ENCODE measurements at regions not wholly inside any gene's neighbourhood (a gene's known extent, or its start where the extent isn't known, plus 50 kb on each side); places are given as distances from the start of the nearest gene placed in this dataset.
A peak's percentile ranks its signal among the peaks of the same experiment; 100 is the strongest.
"Not testable (repeated sequence)": the region's sequence is repeated elsewhere in the genome, so short reads cannot be mapped to it uniquely, and the experiment has no call there.

DNA sequence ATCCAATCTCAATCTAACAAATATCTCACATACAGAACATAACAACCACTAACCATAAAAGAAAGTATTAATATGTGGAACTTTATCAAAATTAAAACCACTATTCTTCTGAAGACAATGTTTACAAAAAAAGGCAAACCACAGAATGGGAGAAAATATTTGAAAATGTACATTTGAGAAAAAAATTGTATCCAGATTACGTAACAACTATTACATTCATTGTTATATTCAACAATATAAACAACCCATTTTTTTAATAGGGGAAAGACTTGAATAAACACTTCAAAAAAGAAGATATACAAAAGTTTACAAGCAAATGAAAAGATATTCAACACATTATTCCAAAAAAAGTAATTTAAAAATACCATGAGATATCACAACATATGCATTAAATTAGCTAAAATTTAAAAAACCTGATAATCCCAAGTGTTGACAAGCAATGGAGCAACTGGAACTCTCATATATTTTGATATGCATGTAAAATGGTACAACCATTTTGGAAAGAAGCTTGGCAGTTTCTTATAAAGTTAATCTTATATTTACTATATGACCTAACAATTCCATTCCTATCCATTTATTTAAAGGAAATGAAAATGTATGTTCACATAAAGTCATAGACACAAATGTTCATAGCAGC is 124.3 kb upstream of the CDYL start:
- DNase-seq = no peak

DNA sequence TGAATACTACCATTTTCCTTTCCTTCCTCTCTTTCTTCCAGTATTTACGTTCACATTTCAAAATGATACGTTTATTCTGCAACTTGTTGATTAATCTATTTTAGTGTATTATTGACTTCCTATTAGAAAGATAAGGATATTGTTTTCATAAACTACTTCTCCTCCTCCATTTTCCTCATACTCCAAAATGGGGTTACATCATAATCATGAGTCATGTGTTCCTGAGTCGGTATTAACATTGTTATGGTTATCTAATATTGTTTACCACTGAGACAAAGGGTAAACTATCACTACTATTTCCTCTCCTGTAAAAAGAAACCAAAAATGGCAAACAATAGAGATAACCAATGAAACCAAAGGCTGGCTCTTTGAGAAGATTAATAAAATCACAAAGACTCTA is 126.5 kb upstream of the CDYL start:
- DNase-seq = no peak

DNA sequence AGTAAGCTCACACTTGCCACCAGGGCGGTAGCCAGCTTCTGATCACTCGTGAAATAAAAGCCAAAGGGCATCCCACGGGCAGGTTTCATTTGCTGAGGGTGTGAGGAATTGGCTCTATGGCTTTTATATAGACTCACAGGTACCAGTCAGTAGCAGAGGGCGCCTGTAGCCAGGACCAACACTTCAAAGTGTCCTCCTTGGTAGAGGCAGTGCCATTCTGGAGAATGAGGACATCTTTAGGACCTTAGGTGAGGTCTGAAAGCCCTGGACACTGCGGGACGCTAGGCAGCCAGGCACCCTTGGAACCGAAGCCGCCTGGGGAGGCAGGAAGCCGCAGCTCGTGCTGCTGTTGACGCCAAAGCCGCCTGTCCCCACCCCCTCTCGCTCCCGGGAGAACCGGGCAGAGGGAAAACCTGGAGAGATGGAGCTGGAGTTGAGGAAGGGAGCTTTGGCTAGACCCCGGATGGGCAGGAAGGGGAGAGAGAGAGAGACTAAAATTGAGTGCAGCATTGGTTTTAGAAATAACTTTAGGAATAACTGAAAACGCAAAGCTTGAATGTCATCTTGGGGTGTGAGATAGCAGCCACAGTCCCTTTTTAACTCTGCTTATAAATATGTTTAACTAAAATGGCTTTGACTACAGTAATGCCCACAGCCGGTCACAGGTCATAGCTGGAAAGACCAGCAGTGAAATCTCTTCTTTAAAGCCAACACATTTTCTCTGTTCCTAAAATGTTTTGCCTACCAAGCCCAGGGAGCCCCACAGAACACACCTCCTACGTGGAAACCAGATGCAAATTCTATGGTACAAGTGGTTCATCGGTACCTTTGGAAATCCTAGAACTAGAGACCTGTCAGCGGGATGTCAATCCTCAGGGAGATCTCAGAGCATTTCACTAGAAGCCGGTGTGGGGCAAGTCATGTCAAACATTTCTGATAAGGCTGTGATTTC is 128.5 kb upstream of the CDYL start:
- DNase-seq = no peak

DNA sequence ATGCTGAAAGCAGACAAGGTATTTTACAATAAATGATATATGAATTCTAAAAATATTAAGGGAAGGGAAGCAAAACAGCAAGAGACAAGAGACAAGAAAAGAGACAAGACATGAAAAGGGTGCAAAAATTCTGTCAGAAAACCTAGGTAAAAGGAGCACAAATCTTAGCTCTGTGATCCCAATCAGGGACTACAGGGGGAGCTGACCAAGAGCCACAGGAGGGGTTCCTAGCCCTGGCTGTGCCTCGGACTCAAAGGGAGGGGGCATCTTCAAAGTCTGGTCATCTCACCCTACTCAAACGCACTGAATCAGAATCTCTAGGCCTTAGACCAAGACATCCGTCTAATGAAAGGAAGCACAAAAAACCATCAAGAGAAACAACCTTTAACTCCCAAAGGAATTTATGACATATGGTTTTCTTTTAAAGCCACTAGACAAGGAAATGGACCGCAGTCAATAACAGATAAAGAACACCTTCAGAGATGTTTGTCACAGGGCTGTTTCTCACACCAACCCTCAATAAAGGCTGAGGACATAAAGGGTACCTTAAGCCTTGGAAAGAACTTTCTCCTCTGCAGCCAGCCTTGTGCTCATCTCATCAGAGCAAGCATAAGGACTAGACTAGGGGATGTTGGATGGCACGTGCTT is 130.4 kb upstream of the CDYL start:
- DNase-seq = no peak

DNA sequence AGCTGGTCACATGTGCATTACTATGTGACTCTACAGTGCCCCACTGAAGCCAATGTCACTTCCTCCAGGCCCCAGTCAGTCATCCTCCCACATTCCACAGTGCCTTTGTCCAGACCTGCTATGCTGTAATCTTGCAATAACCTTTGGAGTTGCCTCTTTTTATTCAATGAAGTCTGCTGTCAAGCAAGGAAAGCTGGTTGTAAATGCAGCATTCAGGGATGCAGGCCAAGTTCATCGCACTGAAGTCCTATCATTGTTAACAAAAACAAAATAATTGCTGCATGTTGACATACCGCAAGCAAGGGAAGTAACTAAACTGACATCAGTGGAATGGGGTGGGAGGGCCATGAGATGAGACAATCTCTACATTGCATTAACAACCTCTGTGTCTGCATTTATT is 131.2 kb upstream of the CDYL start:
- no peak for DNase-seq

DNA sequence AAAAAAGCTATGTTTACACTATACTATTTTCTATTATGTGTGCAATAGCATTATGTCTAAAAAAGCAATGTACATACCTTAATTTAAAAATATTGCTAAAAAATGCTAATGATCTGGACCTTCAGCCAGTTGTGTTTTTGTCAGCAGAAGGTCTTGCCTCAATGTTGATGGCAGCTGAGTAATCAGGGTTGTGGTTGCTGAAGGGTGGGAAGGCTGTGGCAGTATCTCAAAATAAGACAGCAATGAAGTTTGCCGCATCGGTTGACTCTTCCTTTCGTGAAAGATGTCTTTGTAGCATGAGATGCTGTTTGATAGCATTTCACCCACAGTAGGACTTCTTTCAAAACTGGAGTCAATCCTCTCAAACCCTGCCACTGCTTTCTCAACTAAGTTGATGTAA is 134.7 kb upstream of the CDYL start:
- no peak for DNase-seq

DNA sequence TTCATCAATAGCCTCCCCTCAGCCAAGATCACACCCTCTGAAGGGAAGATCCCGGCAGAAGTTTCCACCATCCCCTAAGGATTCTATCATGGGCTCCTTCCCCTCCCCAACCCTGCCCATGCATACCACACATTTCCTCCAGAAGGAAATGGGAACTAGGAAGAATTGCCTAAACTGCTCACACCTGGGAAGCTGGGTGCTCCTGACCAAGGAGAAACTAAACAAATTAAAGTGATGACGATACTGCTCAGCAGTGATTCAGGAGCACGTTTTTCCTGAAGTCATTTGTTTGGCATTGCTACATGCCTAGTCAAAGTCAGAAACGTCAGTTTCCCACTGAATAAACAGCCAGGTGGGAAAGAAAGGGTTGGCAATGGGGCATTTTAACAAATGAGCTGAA is 136.1 kb upstream of the CDYL start:
- DNase-seq = no peak

DNA sequence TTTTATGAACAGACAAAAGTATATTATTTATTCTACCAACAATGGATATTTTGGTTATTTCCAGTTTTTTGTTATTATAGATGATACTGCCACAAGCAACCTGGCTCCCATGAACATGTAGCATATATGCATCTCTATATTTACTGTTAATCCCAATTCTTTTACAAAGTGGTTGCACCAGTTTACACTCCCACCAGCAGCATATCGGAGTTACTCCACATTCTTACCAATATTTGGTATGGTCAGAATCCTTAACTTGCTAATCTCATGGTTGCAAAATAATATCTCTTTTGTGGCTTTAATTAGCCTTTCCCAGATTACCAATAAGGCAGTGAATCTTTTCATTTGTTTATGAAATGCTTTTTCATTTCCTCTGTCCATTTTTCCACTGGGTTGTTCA is 137.6 kb upstream of the CDYL start:
- no peak for DNase-seq

DNA sequence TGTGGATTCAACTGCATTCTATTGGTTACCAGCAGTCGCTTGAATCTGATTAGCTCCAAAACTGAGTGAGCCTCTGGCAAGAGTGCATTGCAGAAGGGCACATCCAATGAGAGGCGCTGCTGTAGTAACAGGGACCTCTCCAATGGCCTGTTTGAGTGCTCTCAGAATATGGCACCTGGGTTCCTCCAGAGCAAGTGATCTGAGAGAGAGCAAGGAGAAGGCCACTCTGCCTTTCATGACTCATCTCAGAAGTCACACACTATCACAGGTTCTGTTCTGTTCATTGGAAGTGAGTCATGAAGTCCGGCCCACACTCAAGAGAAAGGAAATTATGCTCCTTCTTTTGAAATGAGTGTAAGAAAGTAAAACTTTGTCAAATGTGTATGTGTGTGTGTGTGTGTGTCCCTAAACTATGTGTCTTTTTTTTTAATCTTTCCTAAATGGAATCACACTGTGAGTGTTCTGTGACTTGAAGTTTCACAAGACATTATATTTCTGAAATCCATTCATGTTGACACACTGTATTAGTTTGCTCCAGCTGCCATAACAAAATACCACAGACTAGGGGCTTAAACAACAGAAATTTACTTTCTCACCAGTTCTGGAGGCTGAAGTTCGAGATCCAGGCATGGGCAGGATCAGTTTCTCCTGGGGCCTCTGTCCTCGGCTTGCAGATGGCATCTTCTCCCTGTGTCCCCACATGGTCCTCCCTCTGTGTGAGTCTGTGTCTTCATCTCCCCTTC is 138.3 kb upstream of the CDYL start:
- DNase-seq = peak; percentile 64

DNA sequence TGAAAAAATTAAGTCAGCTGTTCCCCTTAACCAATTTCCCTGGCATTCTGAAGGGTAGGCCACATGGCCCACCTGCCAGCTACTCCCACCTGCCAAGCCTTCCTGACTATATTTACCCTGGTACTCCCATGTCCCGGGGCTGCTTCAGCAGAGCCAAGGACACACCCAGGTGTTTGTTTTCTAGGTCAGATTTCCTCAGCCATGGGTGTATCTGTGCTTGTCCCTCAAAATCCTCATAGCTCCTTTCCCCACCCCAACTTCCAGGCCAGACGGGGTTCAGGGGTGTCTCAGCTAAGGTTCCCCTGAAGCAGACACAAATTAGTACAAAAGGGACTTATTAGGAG is 139.4 kb upstream of the CDYL start:
- no peak for DNase-seq

DNA sequence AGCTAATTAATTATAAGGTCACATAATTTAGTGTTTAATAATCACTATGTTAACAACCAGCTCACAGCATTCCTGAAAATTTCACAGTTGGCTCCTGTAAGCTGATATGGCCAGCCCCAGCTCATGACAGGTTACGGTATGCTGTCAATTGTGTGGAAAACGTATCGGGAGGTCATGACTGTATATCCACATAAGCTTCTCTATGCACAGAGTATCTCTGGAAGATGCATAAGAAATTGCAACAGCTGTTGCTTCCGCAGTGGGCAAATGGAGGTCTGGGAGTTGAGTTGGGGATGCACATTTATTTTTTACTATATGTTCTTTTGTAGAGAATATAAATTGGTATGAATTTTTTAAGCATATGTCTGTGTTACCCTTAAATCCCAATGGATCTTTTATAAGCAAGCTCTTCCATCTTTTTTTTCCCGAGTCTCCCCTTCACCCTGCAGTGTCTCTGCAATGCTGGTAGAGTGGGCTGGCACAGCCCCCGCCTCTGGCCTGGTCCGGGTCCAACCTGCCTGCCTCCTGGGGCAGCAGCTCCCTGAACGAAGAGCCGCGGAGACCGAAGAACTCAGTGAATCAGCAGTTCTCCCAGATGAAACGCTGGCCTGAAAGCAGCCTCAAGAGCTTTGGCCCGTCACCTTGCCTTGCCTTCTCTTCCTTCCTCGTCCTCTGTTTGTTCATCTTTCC is 139.9 kb upstream of the CDYL start:
- DNase-seq = no peak

DNA sequence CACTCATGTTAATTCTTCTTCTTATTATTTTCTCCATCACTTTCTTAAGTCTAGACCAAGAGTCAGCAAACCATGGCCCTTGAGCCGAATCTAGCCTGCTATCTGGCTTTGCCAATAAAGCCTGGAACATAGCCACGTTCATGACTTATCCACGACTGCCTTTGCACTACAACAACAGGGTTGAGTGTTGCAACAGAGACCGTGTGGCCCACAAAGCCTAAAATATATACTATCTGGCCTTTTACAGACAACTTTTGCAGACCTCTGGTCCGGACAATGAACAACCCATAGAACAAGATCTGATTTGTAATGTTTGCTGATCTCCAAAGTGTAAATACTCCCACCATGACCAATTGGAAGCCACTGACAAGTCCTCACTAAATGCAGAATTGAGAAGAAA is 140.5 kb upstream of the CDYL start:
- DNase-seq = no peak

DNA sequence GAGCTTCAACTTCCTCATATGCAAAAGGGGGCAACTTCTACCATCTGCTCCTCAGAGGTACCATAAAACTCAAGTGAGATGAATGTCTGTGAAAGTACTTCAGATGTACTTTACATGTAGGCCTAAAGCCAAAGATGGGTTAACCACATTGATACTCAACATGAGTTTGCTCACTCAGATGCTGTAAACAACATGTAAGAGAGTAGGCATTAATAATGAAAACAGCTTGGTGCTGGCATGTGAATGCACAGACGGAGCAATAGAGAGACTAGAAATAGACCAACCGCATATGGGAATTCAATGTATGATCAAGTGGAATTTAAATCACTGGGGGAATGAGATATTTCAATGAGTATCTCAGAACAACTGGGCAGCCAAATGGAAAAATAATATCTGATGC is 143.8 kb upstream of the CDYL start:
- DNase-seq = no peak

DNA sequence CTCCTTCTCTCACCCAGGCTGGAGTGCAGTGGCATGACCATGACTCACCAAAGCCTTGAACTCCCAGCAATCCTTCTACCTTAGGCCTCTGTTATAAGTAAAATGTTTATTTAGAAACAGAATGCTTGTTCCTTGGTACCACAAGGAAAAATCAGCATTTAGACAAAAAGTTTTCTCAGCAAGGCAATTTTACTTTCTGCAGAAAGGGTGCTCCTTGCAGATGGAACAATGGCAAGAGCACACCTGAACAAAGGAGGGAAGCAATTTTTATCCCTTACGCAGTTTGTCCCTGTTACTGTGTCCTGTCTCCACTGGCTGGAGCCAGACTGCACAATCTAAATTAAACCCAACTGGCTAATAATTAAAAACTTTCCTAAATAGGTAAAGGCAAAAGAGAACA is 146.4 kb upstream of the CDYL start:
- DNase-seq = not testable (repeated sequence)

DNA sequence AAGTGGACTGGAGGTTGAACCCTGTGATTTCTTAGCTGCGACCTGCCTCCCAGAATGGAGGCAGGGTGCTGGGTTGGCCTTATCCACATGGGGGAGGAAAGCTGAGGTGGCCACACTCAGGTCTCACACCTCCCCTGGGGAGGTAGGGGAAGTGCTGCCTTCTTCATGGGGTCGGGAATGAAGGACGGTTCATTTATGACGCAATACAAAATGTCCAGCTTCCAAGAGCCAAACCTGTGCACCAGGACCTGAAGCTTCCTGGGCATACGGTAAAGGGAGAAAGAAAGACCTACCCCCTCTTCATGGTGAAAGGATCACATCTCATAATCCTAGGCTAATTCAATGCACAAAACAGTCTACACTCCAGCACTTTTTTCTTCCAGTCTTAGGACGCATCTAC is 150.6 kb upstream of the CDYL start:
- DNase-seq = no peak

DNA sequence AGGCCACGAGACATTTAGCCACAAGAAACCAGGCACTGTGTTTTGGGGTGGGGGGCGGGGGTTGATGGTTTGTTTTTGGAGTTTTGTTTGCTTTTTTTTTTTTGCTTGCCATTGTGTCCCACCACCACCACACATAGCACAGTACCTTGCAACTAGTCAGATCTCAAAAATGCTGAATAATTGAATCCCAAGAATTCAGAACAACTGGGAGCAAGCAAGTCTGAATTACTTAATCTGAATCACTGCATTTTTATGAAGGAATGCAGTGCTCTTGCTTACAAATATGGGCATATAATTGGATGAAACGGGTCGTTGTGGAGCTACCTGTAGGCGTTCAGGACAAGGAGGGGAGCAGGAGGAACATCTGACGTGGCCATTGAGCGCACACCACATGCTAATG is 151.5 kb upstream of the CDYL start:
- DNase-seq = no peak

DNA sequence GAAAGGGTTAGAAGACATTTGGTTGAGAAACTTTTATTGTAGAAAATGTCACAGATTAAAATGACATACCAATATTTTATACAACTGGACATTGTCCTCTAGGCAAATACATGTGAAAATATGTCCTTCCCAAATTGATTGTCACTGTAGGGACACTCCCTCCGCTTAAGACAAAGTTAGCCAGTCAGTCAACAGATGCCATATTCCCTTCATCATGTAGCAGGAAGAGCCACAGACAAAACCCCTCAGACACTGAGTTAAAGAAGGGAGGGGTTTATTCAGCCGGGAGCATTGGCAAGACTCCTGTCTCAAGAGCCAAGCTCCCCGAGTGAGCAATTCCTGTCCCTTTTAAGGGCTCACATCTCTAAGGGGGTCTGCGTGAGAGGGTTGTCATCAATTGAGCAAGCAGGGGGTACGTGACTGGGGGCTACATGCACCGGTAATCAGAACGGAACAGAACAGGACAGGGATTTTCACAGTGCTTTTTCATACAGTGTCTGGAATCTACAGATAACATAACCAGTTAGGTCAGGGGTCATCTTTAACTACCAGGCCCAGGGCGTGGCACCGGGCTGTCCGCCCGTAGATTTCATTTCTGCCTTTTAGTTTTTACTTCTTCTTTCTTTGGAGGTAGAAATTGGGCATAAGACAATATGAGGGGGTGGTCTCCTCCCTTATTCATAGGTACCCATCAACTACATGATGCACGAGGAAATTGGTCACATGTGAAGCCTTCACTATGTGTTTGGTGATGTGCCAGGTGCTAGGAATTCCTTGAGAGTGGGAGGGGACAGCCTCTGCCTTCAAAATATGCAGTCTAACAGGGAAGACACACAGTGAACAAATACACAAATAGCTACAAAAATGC is 155.7 kb upstream of the CDYL start:
- no peak for DNase-seq

DNA sequence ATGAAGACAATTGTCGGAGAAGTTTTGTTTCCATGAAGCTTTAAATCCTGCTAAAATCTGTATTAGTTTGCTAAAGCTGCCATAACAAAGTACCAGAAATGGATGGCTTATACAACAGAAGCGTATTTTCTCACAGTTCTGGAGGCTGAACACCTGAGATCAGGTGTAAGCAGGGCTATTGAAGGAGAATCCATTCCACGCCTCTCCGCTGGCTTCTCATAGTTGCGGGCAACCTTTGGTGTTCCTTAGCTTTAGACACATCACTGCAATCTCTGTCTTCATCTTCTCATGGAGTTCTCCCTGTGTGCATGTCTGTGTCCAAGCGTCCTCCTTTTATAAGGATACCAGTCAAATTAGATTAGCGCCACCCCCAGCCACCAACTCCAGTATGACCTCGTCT is 159.9 kb upstream of the CDYL start:
- DNase-seq = no peak

DNA sequence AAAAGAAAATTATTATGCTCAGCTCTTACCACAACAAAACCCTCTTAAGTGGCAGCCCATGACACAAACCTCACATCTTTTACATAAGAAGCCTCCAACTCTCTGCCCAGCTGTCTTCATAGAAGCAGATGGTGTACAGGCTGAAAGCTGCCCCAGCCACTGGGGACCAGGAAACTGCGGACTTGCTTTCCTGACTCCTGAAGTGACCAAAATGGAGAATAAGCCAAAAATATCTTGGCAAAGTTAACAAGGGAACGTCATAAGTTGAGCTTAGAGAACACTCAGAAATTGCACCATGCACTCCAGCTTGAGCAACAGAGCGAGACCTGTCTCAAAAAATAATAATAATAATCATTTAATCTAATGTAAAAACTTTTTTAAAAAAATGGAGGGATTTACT is 160.3 kb upstream of the CDYL start:
- DNase-seq = no peak

DNA sequence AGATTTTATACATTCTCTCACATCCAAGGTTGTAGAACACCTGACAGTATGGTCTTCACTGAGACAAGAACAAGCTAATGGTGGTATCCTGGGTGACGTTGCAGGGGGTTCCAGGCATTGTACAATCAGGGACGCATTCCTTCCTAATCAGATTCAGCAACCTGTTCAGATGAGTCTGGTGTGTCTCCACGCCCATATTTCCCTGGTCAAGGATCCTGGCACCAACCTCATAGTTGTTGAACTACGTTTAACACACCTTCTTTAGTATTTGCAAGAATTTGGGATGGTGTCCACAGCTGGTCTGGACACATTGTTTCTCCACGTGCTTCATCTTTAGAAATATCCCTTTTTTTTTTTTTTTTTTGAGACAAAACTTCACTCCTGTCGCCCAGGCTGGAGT is 161.0 kb upstream of the CDYL start:
- DNase-seq = no peak

DNA sequence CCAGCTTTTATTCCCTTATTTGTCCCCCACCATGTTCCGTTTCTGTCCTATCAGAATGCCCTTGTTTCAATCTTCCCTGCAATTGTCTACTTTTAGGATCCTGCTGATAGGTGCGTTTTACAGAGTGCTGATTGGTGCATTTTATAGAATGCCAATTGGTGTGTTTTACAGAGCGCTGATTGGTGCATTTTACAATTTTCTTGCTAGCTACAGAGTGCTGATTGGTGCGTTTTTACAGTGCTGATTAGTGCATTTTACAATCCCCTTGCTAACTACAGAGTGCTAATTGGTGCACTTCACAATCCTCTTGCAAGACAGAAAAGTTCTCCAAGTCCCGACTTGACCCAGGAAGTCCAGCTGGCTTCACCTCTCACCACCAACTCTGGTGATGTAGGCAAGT is 161.6 kb upstream of the CDYL start:
- no peak for DNase-seq

DNA sequence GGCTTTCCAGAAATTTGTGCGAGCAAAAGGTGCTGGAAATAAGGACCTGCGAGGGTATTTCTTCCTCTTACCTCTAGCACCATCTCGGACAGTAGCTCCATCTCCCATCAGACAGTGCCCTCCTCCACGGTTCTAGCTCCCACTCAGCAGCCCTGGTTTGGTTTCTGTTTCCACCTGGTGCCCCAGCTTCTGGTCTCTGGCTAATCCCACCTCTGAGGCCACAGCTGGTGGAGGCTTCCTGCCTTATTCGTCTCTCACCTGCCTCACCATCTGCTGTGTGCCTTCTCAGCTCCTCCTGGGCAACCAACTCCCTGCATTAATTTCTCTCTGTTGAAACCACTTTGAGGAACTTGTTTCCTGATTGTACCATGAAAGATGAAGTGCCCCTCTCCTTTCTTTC is 162.4 kb upstream of the CDYL start:
- DNase-seq = no peak
